Right lobe of liver (tissue), 6 donors: ENCODE measurements at regions not wholly inside any gene's neighbourhood (a gene's known extent, or its start where the extent isn't known, plus 50 kb on each side); places are given as distances from the start of the nearest gene placed in this dataset.

Source experiments
- ATAC-seq, 4 donors: fragments of 200-7000 bp; cut with Tn5 transposase; one replicate each; pipeline ENCODE4 v1.9.1; 2020; ENCODE audit warnings: mild to moderate bottlenecking in 4 of 4, moderate library complexity in 4 of 4
- DNase-seq, 3 donors: peaks; one replicate each; pipeline ENCODE4 v3.0.0-alpha.2; 2020
- H3K27ac ChIP-seq, 3 donors: fragments of 200-600 bp; one replicate each; pipeline ENCODE4 v1.8.0; 2022
- H3K27me3 ChIP-seq, 2 donors: fragments of 200-600 bp; one replicate each; pipeline ENCODE4 v1.8.0; 2022
- H3K36me3 ChIP-seq, 4 donors: fragments of 200-600 bp; sonication (generic) in 1 of 4; one replicate each; pipeline versions ENCODE4 v1.5.1 to v1.8.0; 2017 to 2022; ENCODE audit warnings: control low read depth in 1 of 4
- H3K4me1 ChIP-seq, 4 donors: fragments of 200-600 bp; sonication (generic) in 1 of 4; one replicate each; pipeline versions ENCODE4 v1.5.1 to v1.8.0; 2017 to 2022; ENCODE audit warnings: control low read depth in 1 of 4
- H3K4me3 ChIP-seq, 3 donors: fragments of 200-600 bp; one replicate each; pipeline ENCODE4 v1.8.0; 2022
- H3K9me3 ChIP-seq, 4 donors: fragments of 200-600 bp; sonication (generic) in 1 of 4; one replicate each; pipeline versions ENCODE4 v1.5.1 to v1.8.0; 2017 to 2022; ENCODE audit warnings: control low read depth in 1 of 4
- CTCF ChIP-seq, 4 donors: fragments of 200-600 bp in 3 of 4; fragments of 450-650 bp in 1 of 4; IDR thresholded peaks; one replicate each; pipeline versions ENCODE4 v1.5.1 to v1.8.0; 2016 to 2022; ENCODE audit warnings: antibody characterized with exemption in 4 of 4, mild to moderate bottlenecking in 2 of 4
- POLR2A ChIP-seq: fragments of 450-650 bp; IDR thresholded peaks from one replicate; pipeline ENCODE4 v1.6.1; 2017; ENCODE audit warnings: antibody characterized with exemption, mild to moderate bottlenecking
- WGBS: methylation state at CpG from one replicate; pipeline ENCODE4 v1.1.6; 2018; ENCODE audit warnings: low coverage, low lambda C conversion rate; ENCODE audit not compliant: insufficient coverage; ENCODE audit errors: missing lambda C conversion rate; 5-methylcytosine and 5-hydroxymethylcytosine counted together
- intact Hi-C, 2 donors: fragments of 100-400 bp; cut with DNase I; formaldehyde crosslinking; loops; one replicate each; pipeline versions ENCODE4 v1.11.2 to v1.14.1; 2022
- donor health status: DM: no; HTN: yes; CAD: no.
- donor health status: DM: no; HTN: no; CAD: no.
- donor health status: DM: no; HTN: no; CAD: no.
- donor health status: DM: no; HTN: yes; CAD: no.
- donor health status: DM: no; HTN: yes; CAD: no.

GRCh38 chr17:63278728-63279442, 167.2 kb downstream of the CYB561 start:
- no peak for DNase-seq
- TF ChIP-seq CTCF (IDR thresholded peaks at IDR 0.05) (no peak), POLR2A (no peak)
- Histone ChIP-seq H3K36me3 (no peaks in the 10 kb centered on the region), H3K27me3 (no peaks in the 10 kb centered on the region), H3K9me3 (no peaks in the 10 kb centered on the region), H3K4me1 (no peaks in the 10 kb centered on the region), H3K27ac (no peak overlapping the region), H3K4me3 (no peak overlapping the region)
- WGBS, result 32% methylated on average over 2 of the region's 2 CpGs
- intact Hi-C loops, result no loop called here
- no peak for ATAC-seq

- H3K4me3 ChIP-seq, result no peak overlapping the region
- WGBS, result 55% methylated on average over 2 of the region's 2 CpGs
- H3K27ac ChIP-seq, result no peak overlapping the region
- no peak for DNase-seq
- TF ChIP-seq CTCF (IDR thresholded peaks at IDR 0.05) (no peak), POLR2A (no peak)
- intact Hi-C loops, result no loop called here
- ATAC-seq, result peak in 1 of 4 donors; percentile 32
- H3K36me3 ChIP-seq, result no peaks in the 10 kb centered on the region
- H3K27me3 ChIP-seq, result no peaks in the 10 kb centered on the region
- H3K9me3 ChIP-seq, result no peaks in the 10 kb centered on the region
- no peaks in the 10 kb centered on the region for H3K4me1 ChIP-seq
Measured at GRCh38 chr17:63279498-63280230, 166.4 kb downstream of the CYB561 start.

GRCh38 chr17:63282455-63282854, 163.7 kb downstream of the CYB561 start:
- TF ChIP-seq CTCF (IDR thresholded peaks at IDR 0.05) (no peak), POLR2A (no peak)
- Histone ChIP-seq H3K4me3 (no peak overlapping the region), H3K4me1 (no peaks in the 10 kb centered on the region), H3K36me3 (no peaks in the 10 kb centered on the region), H3K27me3 (no peaks in the 10 kb centered on the region), H3K27ac (no peak overlapping the region), H3K9me3 (peaks cover 0 to 6% (median 0%) of the 10 kb centered on the region in 4 donors)
- DNase-seq, result no peak
- 69% methylated on average over 4 of the region's 4 CpGs for WGBS
- intact Hi-C loops, result no loop called here
- no peak for ATAC-seq

GRCh38 chr17:63285551-63285950, 160.6 kb downstream of the CYB561 start:
- Histone ChIP-seq H3K27me3 (no peaks in the 10 kb centered on the region), H3K36me3 (no peaks in the 10 kb centered on the region), H3K27ac (no peak overlapping the region), H3K9me3 (peaks cover 0 to 6% (median 0%) of the 10 kb centered on the region in 4 donors), H3K4me3 (no peak overlapping the region), H3K4me1 (no peaks in the 10 kb centered on the region)
- 84% methylated on average over 4 of the region's 4 CpGs for WGBS
- ATAC-seq (no peak), DNase-seq (no peak)
- no peak for TF ChIP-seq POLR2A
- TF ChIP-seq CTCF (IDR thresholded peaks at IDR 0.05), result no peak
- intact Hi-C loops, result no loop called here
